GM12891 (cell line): ENCODE measurements at regions not wholly inside any gene's neighbourhood (a gene's known extent, or its start where the extent isn't known, plus 50 kb on each side); places are given as distances from the start of the nearest gene placed in this dataset.

ENCODE experiments used
- PAX5 ChIP-seq: IDR thresholded peaks from 2 replicates; pipeline ENCODE4 v1.6.1; 2011; ENCODE audit warnings: low read length, moderate library complexity, mild to moderate bottlenecking; ENCODE audit not compliant: insufficient read depth, severe bottlenecking
- POLR2AphosphoS5 ChIP-seq: IDR thresholded peaks from 2 replicates; pipeline ENCODE4 v1.6.1; 2011; ENCODE audit warnings: low read depth, low read length, control low read depth
- POU2F2 ChIP-seq: IDR thresholded peaks from 2 replicates; pipeline ENCODE4 v1.6.1; 2011; ENCODE audit warnings: low read depth, mild to moderate bottlenecking, control low read depth, low read length, moderate library complexity

- TF ChIP-seq POLR2AphosphoS5 (no peak), POU2F2 (no peak), PAX5 (no peak)
Observed at GRCh38 chr5:2960294-2960693, 208.8 kb upstream of the IRX2 start.
